HG03045 (cell line): ENCODE measurements at regions not wholly inside any gene's neighbourhood (a gene's known extent, or its start where the extent isn't known, plus 50 kb on each side); places are given as distances from the start of the nearest gene placed in this dataset.
"Not testable (repeated sequence)": the region's sequence is repeated elsewhere in the genome, so short reads cannot be mapped to it uniquely, and the experiment has no call there.

Source experiments
- ATAC-seq: cut with Tn5 transposase; IDR thresholded peaks from one replicate; pipeline ENCODE4 v1.9.1; 2021; ENCODE audit warnings: mild to moderate bottlenecking, moderate library complexity; ENCODE audit not compliant: unreplicated experiment

DNA sequence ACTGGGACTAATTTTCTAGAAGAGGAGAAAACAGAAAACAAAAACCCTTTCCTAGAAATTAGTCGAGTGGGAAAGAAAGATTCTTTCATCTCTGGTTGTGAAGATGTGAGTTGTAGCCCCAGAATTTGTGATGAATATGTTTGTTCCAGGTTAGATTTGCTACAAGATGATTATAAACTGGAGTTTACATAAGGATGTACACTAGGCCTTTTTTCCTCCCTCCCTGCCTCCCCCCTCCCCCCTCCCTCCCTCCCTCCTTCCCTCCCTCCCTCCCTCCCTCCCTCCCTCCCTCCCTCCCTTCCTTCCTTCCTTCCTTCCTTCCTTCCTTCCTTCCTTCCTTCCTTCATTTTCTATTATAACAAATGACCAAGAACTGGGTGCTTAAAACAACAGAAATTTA lies 1502.0 kb downstream of the SI start:
- ATAC-seq = no peak

DNA sequence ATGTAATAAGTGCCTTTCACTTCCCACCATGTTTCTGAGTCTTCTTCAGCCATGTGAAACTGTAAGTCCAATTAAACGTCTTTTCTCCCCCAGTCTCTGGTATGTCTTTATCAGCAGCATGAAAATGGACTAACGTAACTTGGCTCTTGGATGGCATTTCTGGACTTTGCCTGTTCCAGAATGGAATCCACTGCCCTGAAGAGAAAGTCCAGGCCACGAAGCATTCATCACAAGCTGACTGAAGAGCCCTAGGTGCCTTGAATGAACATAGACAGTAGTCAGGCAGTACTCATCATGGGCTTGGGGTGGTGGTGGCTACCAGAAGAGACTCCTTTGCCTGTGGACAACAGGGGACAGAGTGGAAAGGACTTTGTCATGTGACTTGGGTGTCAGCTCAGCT lies 1505.0 kb downstream of the SI start:
- ATAC-seq = no peak

- no peak for ATAC-seq
These were observed 1505.4 kb downstream of the SI start for GRCh38 chr3:163572856-163573255.

GRCh38 chr3:163563485-163563884 lies 1514.8 kb downstream of the SI start:
- ATAC-seq = no peak

GRCh38 chr3:163562625-163563024 lies 1515.7 kb downstream of the SI start:
- no peak for ATAC-seq

DNA sequence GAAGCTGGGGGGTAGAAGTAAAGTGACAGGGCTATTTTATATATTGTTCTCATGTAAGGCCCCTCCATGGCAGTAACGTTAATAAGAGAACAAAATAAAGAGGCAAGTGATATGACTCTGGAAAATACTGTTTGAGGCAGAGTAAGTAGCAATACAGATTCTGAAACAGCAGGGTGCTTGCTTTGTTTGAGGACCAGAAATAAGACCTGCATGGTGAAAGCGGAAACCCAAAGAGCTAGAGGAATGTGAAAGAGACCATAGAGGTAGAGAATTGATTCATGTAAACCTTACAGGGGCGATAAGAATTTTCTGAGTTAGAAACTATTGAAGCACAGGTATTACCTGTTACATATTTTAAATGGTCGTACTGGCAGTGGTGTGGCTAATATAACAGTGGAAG lies 1517.1 kb downstream of the SI start:
- ATAC-seq = no peak

DNA sequence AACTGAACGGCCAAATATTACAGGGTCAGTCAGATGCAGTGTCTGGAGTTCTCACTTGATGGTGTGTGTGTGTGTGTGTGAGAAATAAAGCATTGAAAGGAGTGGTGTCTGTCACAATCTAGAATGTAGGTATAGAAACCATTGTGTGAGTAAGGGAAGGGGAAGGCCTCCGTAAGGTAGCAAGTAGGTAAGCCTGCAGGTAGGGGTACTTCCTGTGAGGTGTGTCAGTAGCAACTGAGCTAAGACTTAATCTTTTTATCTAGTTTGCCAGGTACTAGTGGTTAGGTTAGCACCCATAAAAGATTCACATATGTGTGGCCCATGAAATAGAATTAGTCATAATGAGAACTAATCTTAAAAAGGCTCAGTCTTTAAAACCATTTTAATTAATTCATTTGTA lies 1517.8 kb downstream of the SI start:
- no peak for ATAC-seq

- ATAC-seq = no peak
These were observed 1521.3 kb downstream of the SI start for GRCh38 chr3:163556813-163557523.

- no peak for ATAC-seq
These were observed 1522.4 kb downstream of the SI start for GRCh38 chr3:163555918-163556317.

DNA sequence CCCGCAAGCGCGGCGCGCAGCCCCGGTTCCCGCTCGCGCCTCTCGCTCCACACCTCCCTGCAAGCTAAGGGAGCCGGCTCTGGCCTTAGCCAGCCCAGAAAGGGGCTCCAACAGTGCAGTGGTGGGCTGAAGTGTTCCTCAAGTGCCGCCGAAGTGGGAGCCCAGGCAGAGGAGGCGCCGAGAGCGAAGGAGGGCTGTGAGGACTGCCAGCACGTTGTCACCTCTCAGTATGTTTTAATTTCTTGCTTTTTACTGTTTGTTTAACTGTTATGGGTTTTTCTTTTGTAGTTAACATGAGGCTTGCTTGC lies 1525.7 kb downstream of the SI start:
- ATAC-seq = no peak

DNA sequence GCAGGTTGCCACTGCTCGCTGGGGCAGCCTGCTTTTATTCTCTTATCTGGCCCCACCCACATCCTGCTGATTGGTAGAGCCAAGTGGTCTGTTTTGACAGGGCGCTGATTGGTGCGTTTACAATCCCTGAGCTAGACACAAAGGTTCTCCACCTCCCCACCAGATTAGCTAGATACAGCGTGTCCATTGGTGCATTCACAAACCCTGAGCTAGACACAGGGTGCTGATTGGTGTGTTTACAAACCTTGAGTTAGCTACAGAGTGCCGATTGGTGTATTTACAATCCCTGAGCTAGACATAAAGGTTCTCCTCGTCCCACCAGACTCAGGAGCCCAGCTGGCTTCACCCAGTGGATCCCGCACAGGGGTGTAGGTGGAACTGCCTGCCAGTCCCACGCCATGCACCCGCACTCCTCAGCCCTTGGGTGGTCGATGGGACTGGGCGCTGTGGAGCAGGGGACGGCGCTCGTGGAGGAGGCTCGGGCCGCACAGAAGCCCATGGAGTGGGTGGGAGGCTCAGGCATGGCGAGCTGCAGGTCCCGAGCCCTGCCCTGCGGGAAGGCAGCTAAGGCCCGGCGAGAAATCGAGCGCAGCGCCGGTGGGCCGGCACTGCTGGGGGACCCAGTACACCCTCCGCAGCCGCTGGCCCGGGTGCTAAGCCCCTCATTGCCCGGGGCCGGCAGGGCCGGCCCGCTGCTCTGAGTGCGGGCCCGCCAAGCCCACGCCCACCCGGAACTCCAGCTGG lies 1526.2 kb downstream of the SI start:
- ATAC-seq = not testable (repeated sequence)

- ATAC-seq = no peak
These were observed 1530.3 kb downstream of the SI start for GRCh38 chr3:163548015-163548414.

- ATAC-seq = no peak
These were observed 1531.1 kb downstream of the SI start for GRCh38 chr3:163547014-163547685.

- ATAC-seq = no peak
These were observed 1534.6 kb downstream of the SI start for GRCh38 chr3:163543662-163544061.

DNA sequence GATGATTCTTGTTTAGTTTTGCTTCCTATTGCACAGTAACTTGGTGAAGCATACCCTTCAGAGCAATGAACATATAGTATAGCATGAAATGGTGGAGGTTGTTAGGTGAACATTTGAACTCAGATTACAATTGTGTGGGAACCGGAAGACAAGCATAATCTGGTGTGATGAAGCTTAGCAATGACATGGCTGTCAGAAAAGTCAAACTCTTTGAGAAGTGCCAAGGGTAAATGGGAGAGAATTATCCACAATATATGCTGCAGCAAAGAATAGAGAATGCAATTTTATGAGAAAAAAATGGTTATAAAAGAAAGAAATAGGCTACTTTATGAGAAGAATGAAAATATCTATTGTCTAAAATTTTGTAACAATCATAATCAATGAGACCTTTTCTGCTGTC lies 1536.7 kb downstream of the SI start:
- no peak for ATAC-seq

- no peak for ATAC-seq
These were observed 1539.9 kb downstream of the SI start for GRCh38 chr3:163538387-163538786.

DNA sequence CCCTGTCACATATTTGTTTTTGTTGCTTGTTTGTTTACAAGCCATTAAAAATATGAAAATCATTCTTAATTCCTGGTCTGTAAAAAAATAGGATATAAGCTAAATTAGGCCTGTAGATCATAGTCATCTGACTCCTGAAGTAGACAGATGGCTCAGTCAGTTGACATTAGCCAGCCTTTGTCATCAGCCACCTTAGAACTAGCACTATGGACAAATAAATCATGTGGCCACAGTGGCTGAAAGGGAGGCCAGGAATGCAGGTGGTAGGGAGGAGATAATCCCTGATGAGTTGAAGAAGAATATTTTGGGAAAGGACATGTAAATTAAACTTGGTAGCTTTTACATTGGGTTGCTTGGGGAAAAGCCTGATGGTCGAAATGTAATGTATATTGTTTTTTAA lies 1544.9 kb downstream of the SI start:
- no peak for ATAC-seq

GRCh38 chr3:163523375-163523774 lies 1554.9 kb downstream of the SI start:
- ATAC-seq = no peak

- ATAC-seq = no peak
These were observed 1557.0 kb downstream of the SI start for GRCh38 chr3:163521261-163521660.

- no peak for ATAC-seq
These were observed 1560.2 kb downstream of the SI start for GRCh38 chr3:163518065-163518464.

DNA sequence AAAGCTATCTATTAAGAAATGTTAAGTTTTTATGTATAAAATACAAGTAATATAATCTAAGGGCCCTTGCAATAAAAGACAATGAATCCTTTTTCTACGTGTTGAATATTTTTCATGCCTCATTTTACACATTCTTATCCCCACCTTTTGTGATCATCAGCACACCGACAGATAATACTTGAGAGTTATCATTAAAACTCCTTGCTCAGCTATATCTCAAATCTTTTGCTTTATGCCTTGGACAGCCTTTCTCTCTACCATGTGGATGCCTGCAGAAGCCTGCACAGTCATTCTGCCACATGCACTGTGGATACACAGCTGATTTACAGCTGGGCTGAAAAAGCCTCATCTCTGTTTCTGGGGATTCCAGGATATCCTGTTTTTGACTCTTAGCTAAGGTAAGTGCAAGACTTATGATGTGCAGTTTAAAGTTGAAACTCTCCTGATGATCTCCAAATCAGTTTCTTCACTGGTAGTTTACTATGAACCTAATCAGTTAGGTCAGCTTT lies 1565.1 kb downstream of the SI start:
- ATAC-seq = no peak

DNA sequence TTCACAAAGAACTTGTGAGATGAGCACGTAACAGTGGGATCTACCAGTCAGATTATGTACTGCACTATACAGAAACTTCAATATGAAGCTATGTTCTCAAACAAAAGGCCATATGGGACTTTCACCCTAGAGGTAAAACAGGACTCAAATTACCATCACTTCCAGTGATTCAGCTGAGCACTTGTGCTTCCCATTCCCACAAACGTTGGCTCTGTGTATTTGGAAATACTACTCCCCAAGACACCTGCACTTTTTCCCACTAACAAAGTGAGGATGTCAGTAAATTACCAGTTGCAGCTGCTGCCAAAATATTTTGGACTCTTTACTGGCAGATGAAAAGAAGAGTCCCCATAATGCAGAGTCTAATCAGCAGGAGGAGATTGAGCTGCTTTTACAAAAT lies 1570.1 kb downstream of the SI start:
- ATAC-seq = no peak
